ENCODE measurements at regions not wholly inside any gene's neighbourhood (a gene's known extent, or its start where the extent isn't known, plus 50 kb on each side); places are given as distances from the start of the nearest gene placed in this dataset.

- TF ChIP-seq CTCF (optimal IDR thresholded peaks at IDR 0.05 in 1 of 3, IDR thresholded peaks at IDR 0.05 in 1 of 3, conservative IDR thresholded peaks at IDR 0.05 in 1 of 3; ENCODE audit: extremely low read depth in 1 of 3, insufficient read depth in 2 of 3, low read length in 3 of 3) (no peak), EZH2 (IDR thresholded peaks at IDR 0.05; ENCODE audit: low read length) (no peak)
These were observed 149.5 kb downstream of the INO80D start for GRCh38 chr2:205936446-205936845.

Measured in keratinocyte (primary cell).